NB4 (cell line): ENCODE measurements at regions not wholly inside any gene's neighbourhood (a gene's known extent, or its start where the extent isn't known, plus 50 kb on each side); places are given as distances from the start of the nearest gene placed in this dataset.

Source experiments
- CTCF ChIP-seq: IDR thresholded peaks from one replicate; pipeline ENCODE4 v1.5.1; 2012; ENCODE audit warnings: low read depth, low read length
- MAX ChIP-seq: IDR thresholded peaks from 2 replicates; pipeline ENCODE4 v1.6.1; 2011; ENCODE audit warnings: low read depth, low read length
- POLR2A ChIP-seq: IDR thresholded peaks from 2 replicates; pipeline ENCODE4 v1.6.1; 2011; ENCODE audit warnings: mild to moderate bottlenecking; ENCODE audit not compliant: insufficient read length; ENCODE audit errors: extremely low read depth

DNA sequence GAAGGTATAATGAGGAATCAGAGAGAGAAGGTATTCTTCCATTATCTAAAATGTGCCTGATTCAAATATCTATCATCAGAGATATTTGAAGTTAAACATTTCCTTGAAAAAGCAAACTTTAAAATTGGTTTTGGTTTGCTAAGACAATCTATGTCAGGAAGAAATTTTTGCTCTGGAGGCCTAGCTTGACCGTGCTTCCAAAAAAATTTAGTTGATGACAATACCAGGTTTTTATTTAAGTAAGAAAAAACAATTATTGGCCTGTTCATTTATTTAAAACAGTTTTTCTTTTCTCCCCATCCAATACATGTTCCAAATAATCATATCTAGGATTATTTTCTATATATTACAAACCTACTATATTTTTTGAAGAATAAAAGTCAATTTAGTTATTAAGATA lies 75.3 kb downstream of the OTOL1 start:
- no peak for TF ChIP-seq POLR2A
- no peak for TF ChIP-seq MAX
- TF ChIP-seq CTCF, result no peak
